GM23338 (cell line): ENCODE measurements at regions not wholly inside any gene's neighbourhood (a gene's known extent, or its start where the extent isn't known, plus 50 kb on each side); places are given as distances from the start of the nearest gene placed in this dataset.

Experiments
- ATAC-seq: fragments of 200-7000 bp; cut with Tn5 transposase; 3 replicates; pipeline ENCODE4 v1.9.1; 2020
- DNase-seq: peaks from one replicate; pipeline ENCODE4 v3.0.0-alpha.2; 2015; ENCODE audit warnings: low spot score
- H2AFZ ChIP-seq: fragments of 200-600 bp; sonication (generic); 2 replicates; pipeline ENCODE4 v1.8.0; 2016; ENCODE audit warnings: antibody characterized with exemption, mild to moderate bottlenecking, moderate library complexity
- H3F3A ChIP-seq: fragments of 200-600 bp; sonication (generic); replicated peaks from 2 replicates; pipeline ENCODE4 v1.8.0; 2017; ENCODE audit warnings: antibody characterized with exemption, mixed run types, low read depth
- H3K27ac ChIP-seq: fragments of 200-600 bp; sonication (generic); 2 replicates; pipeline ENCODE4 v1.6.1; 2016; ENCODE audit warnings: low read depth
- H3K27me3 ChIP-seq: fragments of 200-600 bp; sonication (generic); 2 replicates; pipeline ENCODE4 v1.8.0; 2016; ENCODE audit warnings: mild to moderate bottlenecking, mixed run types, moderate library complexity; ENCODE audit not compliant: insufficient read depth
- H3K36me3 ChIP-seq: fragments of 200-600 bp; sonication (generic); 2 replicates; pipeline ENCODE4 v1.8.0; 2016; ENCODE audit warnings: mild to moderate bottlenecking; ENCODE audit not compliant: insufficient read depth
- H3K4me1 ChIP-seq: fragments of 200-600 bp; sonication (generic); 2 replicates; pipeline ENCODE4 v1.8.0; 2016; ENCODE audit warnings: mild to moderate bottlenecking, moderate library complexity; ENCODE audit not compliant: insufficient read depth
- H3K4me2 ChIP-seq: fragments of 200-600 bp; sonication (generic); 2 replicates; pipeline ENCODE4 v1.7.1; 2017; ENCODE audit warnings: mixed run types
- H3K4me3 ChIP-seq: fragments of 200-600 bp; sonication (generic); 2 replicates; pipeline ENCODE4 v1.6.1; 2016; ENCODE audit warnings: mixed run types
- H3K79me2 ChIP-seq: fragments of 200-600 bp; sonication (generic); replicated peaks from 2 replicates; pipeline ENCODE4 v1.8.0; 2017; ENCODE audit warnings: mild to moderate bottlenecking; ENCODE audit not compliant: insufficient read depth
- H3K9me2 ChIP-seq: fragments of 200-600 bp; sonication (generic); 2 replicates; pipeline ENCODE4 v1.8.0; 2017; ENCODE audit not compliant: insufficient read depth
- H4K20me1 ChIP-seq: fragments of 200-600 bp; sonication (generic); replicated peaks from 2 replicates; pipeline ENCODE4 v1.8.0; 2017; ENCODE audit warnings: mild to moderate bottlenecking; ENCODE audit not compliant: insufficient read depth
- H3K27ac Mint-ChIP-seq: 2 replicates; pipeline ENCODE4 v1.8.0; 2020; ENCODE audit warnings: inconsistent platforms, mild to moderate bottlenecking, moderate library complexity, mixed read lengths
- H3K27me3 Mint-ChIP-seq: 3 replicates; pipeline ENCODE4 v1.8.0; 2022; ENCODE audit warnings: low read depth, mild to moderate bottlenecking, moderate library complexity, mixed read lengths, inconsistent platforms; ENCODE audit not compliant: insufficient read depth, poor library complexity
- H3K36me3 Mint-ChIP-seq: 3 replicates; pipeline ENCODE4 v1.8.0; 2021; ENCODE audit warnings: low read depth, mild to moderate bottlenecking, inconsistent platforms, moderate library complexity, mixed read lengths
- H3K4me1 Mint-ChIP-seq: 3 replicates; pipeline ENCODE4 v1.8.0; 2020; ENCODE audit warnings: mild to moderate bottlenecking, inconsistent platforms, mixed read lengths
- H3K4me3 Mint-ChIP-seq: 3 replicates; pipeline ENCODE4 v1.8.0; 2021; ENCODE audit warnings: moderate library complexity, mild to moderate bottlenecking, inconsistent platforms, mixed read lengths
- H3K9me3 Mint-ChIP-seq: 3 replicates; pipeline ENCODE4 v1.8.0; 2020; ENCODE audit warnings: moderate library complexity, mild to moderate bottlenecking, inconsistent platforms, mixed read lengths
- CREB1 ChIP-seq: fragments of 250-450 bp; sonication (Bioruptor Pico); IDR thresholded peaks from 2 replicates; pipeline ENCODE4 v1.5.0; 2020; ENCODE audit warnings: low read depth, mild to moderate bottlenecking, moderate library complexity
- EZH2 ChIP-seq: fragments of 200-600 bp; sonication (generic); IDR thresholded peaks from one replicate; pipeline ENCODE4 v1.8.0; 2017; ENCODE audit warnings: antibody characterized with exemption, mild to moderate bottlenecking, low read depth; ENCODE audit not compliant: unreplicated experiment
- EZH2phosphoT487 ChIP-seq: fragments of 200-600 bp; sonication (generic); IDR thresholded peaks from one replicate; pipeline ENCODE4 v1.8.1; 2018; ENCODE audit warnings: antibody characterized with exemption; ENCODE audit not compliant: unreplicated experiment
- JUNB ChIP-seq: IDR thresholded peaks from one replicate; pipeline ENCODE4 v1.6.1; 2016; ENCODE audit warnings: antibody characterized with exemption; ENCODE audit not compliant: unreplicated experiment
- NANOG ChIP-seq: IDR thresholded peaks from 2 replicates; pipeline ENCODE4 v1.6.1; 2016; ENCODE audit warnings: antibody characterized with exemption, borderline replicate concordance
- POLR2AphosphoS5 ChIP-seq: IDR thresholded peaks from 2 replicates; pipeline ENCODE4 v1.6.1; 2016; ENCODE audit warnings: antibody characterized with exemption, low read depth
- STAT1 ChIP-seq: IDR thresholded peaks from one replicate; pipeline ENCODE4 v1.6.1; 2016; ENCODE audit warnings: antibody characterized with exemption; ENCODE audit not compliant: unreplicated experiment
- ZNF114 ChIP-seq: fragments of 250-450 bp; sonication (Bioruptor Pico); IDR thresholded peaks from 2 replicates; pipeline ENCODE4 v1.5.0; 2020; ENCODE audit warnings: mild to moderate bottlenecking, moderate library complexity
- ZNF331 ChIP-seq: fragments of 250-450 bp; sonication (Bioruptor Pico); IDR thresholded peaks from 2 replicates; pipeline ENCODE4 v1.5.0; 2020; ENCODE audit warnings: low read depth, mild to moderate bottlenecking, moderate library complexity
- TF ChIP-seq, protein P1 (sequence below): IDR thresholded peaks from one replicate; pipeline ENCODE4 v1.6.1; 2018; ENCODE audit warnings: antibody characterized with exemption; ENCODE audit not compliant: unreplicated experiment
- TF ChIP-seq, protein P2 (sequence below): IDR thresholded peaks from 2 replicates; pipeline ENCODE4 v1.6.1; 2016; ENCODE audit warnings: antibody characterized with exemption
- TF ChIP-seq, protein P3 (sequence below): fragments of 250-450 bp; sonication (Bioruptor Pico); IDR thresholded peaks from 2 replicates; pipeline ENCODE4 v1.5.0; 2020; ENCODE audit warnings: mild to moderate bottlenecking, moderate library complexity

DNA sequence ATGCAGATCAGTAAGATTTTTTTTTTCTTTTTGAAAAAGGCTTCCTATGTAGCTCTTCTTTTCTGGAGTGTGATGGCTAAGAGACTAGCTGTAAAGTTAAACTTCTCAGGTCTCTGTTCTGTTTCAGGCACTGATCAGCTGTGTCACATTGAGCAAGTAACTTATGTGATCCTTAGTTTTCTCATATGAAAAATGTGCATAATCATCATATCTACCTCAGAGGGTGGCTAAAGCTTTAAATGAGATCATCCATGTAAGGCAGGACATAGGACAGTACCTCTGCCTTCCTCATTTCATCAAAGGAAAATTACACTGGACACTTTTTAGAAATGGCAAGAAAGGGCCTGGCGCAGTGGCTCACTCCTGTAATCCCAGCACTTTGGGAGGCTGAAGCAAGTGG is 235.9 kb upstream of the TYRP1 start:
- Mint-ChIP-seq H3K4me3 (no peak overlapping the region), H3K9me3 (peaks cover 6% of the 10 kb centered on the region; the same call in 1 of the 3 replicates), H3K4me1 (peaks cover 26% of the 10 kb centered on the region), H3K36me3 (peaks cover 18% of the 10 kb centered on the region; the same call in 2 of the 3 replicates), H3K27ac (no peak overlapping the region), H3K27me3 (no peaks in the 10 kb centered on the region)
- Histone ChIP-seq H4K20me1 (no peaks in the 10 kb centered on the region), H3K4me2 (no peak overlapping the region), H3F3A (no peaks in the 10 kb centered on the region), H3K4me1 (peaks cover 28% of the 10 kb centered on the region), H3K27me3 (no peaks in the 10 kb centered on the region), H3K36me3 (no peaks in the 10 kb centered on the region), H3K4me3 (no peak overlapping the region), H3K79me2 (no peaks in the 10 kb centered on the region), H3K9me2 (peaks cover 13% of the 10 kb centered on the region), H2AFZ (no peak overlapping the region), H3K27ac (no peak overlapping the region)
- no peak for ATAC-seq
- DNase-seq: no peak
- TF ChIP-seq NANOG: no peak
- TF ChIP-seq, protein P1, sequence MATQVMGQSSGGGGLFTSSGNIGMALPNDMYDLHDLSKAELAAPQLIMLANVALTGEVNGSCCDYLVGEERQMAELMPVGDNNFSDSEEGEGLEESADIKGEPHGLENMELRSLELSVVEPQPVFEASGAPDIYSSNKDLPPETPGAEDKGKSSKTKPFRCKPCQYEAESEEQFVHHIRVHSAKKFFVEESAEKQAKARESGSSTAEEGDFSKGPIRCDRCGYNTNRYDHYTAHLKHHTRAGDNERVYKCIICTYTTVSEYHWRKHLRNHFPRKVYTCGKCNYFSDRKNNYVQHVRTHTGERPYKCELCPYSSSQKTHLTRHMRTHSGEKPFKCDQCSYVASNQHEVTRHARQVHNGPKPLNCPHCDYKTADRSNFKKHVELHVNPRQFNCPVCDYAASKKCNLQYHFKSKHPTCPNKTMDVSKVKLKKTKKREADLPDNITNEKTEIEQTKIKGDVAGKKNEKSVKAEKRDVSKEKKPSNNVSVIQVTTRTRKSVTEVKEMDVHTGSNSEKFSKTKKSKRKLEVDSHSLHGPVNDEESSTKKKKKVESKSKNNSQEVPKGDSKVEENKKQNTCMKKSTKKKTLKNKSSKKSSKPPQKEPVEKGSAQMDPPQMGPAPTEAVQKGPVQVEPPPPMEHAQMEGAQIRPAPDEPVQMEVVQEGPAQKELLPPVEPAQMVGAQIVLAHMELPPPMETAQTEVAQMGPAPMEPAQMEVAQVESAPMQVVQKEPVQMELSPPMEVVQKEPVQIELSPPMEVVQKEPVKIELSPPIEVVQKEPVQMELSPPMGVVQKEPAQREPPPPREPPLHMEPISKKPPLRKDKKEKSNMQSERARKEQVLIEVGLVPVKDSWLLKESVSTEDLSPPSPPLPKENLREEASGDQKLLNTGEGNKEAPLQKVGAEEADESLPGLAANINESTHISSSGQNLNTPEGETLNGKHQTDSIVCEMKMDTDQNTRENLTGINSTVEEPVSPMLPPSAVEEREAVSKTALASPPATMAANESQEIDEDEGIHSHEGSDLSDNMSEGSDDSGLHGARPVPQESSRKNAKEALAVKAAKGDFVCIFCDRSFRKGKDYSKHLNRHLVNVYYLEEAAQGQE: no peak
- no peak for TF ChIP-seq ZNF114 (CRISPR knock-in tag)
- TF ChIP-seq POLR2AphosphoS5: no peak
- TF ChIP-seq, protein P2, sequence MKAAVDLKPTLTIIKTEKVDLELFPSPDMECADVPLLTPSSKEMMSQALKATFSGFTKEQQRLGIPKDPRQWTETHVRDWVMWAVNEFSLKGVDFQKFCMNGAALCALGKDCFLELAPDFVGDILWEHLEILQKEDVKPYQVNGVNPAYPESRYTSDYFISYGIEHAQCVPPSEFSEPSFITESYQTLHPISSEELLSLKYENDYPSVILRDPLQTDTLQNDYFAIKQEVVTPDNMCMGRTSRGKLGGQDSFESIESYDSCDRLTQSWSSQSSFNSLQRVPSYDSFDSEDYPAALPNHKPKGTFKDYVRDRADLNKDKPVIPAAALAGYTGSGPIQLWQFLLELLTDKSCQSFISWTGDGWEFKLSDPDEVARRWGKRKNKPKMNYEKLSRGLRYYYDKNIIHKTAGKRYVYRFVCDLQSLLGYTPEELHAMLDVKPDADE: no peak
- no peak for TF ChIP-seq EZH2
- no peak for TF ChIP-seq ZNF331 (CRISPR knock-in tag)
- no peak for TF ChIP-seq STAT1
- TF ChIP-seq, protein P3, sequence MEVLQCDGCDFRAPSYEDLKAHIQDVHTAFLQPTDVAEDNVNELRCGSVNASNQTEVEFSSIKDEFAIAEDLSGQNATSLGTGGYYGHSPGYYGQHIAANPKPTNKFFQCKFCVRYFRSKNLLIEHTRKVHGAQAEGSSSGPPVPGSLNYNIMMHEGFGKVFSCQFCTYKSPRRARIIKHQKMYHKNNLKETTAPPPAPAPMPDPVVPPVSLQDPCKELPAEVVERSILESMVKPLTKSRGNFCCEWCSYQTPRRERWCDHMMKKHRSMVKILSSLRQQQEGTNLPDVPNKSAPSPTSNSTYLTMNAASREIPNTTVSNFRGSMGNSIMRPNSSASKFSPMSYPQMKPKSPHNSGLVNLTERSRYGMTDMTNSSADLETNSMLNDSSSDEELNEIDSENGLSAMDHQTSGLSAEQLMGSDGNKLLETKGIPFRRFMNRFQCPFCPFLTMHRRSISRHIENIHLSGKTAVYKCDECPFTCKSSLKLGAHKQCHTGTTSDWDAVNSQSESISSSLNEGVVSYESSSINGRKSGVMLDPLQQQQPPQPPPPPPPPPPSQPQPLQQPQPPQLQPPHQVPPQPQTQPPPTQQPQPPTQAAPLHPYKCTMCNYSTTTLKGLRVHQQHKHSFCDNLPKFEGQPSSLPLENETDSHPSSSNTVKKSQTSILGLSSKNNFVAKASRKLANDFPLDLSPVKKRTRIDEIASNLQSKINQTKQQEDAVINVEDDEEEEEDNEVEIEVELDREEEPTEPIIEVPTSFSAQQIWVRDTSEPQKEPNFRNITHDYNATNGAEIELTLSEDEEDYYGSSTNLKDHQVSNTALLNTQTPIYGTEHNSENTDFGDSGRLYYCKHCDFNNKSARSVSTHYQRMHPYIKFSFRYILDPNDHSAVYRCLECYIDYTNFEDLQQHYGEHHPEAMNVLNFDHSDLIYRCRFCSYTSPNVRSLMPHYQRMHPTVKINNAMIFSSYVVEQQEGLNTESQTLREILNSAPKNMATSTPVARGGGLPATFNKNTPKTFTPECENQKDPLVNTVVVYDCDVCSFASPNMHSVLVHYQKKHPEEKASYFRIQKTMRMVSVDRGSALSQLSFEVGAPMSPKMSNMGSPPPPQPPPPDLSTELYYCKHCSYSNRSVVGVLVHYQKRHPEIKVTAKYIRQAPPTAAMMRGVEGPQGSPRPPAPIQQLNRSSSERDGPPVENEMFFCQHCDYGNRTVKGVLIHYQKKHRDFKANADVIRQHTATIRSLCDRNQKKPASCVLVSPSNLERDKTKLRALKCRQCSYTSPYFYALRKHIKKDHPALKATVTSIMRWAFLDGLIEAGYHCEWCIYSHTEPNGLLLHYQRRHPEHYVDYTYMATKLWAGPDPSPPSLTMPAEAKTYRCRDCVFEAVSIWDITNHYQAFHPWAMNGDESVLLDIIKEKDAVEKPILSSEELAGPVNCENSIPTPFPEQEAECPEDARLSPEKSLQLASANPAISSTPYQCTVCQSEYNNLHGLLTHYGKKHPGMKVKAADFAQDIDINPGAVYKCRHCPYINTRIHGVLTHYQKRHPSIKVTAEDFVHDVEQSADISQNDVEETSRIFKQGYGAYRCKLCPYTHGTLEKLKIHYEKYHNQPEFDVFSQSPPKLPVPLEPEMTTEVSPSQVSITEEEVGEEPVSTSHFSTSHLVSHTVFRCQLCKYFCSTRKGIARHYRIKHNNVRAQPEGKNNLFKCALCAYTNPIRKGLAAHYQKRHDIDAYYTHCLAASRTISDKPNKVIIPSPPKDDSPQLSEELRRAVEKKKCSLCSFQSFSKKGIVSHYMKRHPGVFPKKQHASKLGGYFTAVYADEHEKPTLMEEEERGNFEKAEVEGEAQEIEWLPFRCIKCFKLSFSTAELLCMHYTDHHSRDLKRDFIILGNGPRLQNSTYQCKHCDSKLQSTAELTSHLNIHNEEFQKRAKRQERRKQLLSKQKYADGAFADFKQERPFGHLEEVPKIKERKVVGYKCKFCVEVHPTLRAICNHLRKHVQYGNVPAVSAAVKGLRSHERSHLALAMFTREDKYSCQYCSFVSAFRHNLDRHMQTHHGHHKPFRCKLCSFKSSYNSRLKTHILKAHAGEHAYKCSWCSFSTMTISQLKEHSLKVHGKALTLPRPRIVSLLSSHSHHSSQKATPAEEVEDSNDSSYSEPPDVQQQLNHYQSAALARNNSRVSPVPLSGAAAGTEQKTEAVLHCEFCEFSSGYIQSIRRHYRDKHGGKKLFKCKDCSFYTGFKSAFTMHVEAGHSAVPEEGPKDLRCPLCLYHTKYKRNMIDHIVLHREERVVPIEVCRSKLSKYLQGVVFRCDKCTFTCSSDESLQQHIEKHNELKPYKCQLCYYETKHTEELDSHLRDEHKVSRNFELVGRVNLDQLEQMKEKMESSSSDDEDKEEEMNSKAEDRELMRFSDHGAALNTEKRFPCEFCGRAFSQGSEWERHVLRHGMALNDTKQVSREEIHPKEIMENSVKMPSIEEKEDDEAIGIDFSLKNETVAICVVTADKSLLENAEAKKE (CRISPR knock-in tag): no peak
- TF ChIP-seq JUNB: no peak
- no peak for TF ChIP-seq CREB1 (CRISPR knock-in tag)
- TF ChIP-seq EZH2phosphoT487: no peak
